ENCODE measurements at regions not wholly inside any gene's neighbourhood (a gene's known extent, or its start where the extent isn't known, plus 50 kb on each side); places are given as distances from the start of the nearest gene placed in this dataset.

GRCh38 chr6:14689639-14690038 is 556.2 kb upstream of the JARID2 start:
- Mint-ChIP-seq H3K27me3 (no peaks in the 10 kb centered on the region), H3K27ac (no peak overlapping the region), H3K4me3 (no peak overlapping the region), H3K9me3 (no peaks in the 10 kb centered on the region), H3K4me1 (peaks cover 3% of the 10 kb centered on the region), H3K36me3 (ENCODE audit: low read depth) (no peaks in the 10 kb centered on the region)
- CTCF ChIA-PET = no interaction called here
- TF ChIP-seq CTCF (IDR thresholded peaks at IDR 0.05) = no peak
- ATAC-seq (ENCODE audit: low read depth) (no peak), DNase-seq (no peak)
- POLR2A ChIA-PET = no interaction called here
- intact Hi-C loops (cut with micrococcal nuclease) = no loop called here

- no peaks in the 10 kb centered on the region for H3K27me3 Mint-ChIP-seq
- no peaks in the 10 kb centered on the region for H3K9me3 Mint-ChIP-seq
- no peak overlapping the region for H3K27ac Mint-ChIP-seq
- ChIA-PET CTCF (no interaction called here), POLR2A (interaction anchor here (0.5 kb wide), 1 partner anchor 535 kb away, joined by 3 read pairs; no protein-coding TSS in a partner anchor)
- ATAC-seq (ENCODE audit: low read depth) = no peak
- H3K4me3 Mint-ChIP-seq = no peak overlapping the region
- no peak for TF ChIP-seq CTCF (IDR thresholded peaks at IDR 0.05)
- no peaks in the 10 kb centered on the region for H3K36me3 Mint-ChIP-seq (ENCODE audit: low read depth)
- intact Hi-C loops (cut with micrococcal nuclease) = no loop called here
- DNase-seq = no peak
- peaks cover 3% of the 10 kb centered on the region for H3K4me1 Mint-ChIP-seq
These were observed 555.5 kb upstream of the JARID2 start for GRCh38 chr6:14690120-14691056.

GRCh38 chr6:14692208-14692607 is 553.7 kb upstream of the JARID2 start:
- Mint-ChIP-seq H3K27me3 (no peaks in the 10 kb centered on the region), H3K27ac (no peak overlapping the region), H3K4me3 (no peak overlapping the region), H3K9me3 (no peaks in the 10 kb centered on the region), H3K4me1 (peaks cover 3% of the 10 kb centered on the region), H3K36me3 (ENCODE audit: low read depth) (no peaks in the 10 kb centered on the region)
- TF ChIP-seq CTCF (IDR thresholded peaks at IDR 0.05) = no peak
- CTCF ChIA-PET = no interaction called here
- ATAC-seq (ENCODE audit: low read depth) (no peak), DNase-seq (no peak)
- intact Hi-C loops (cut with micrococcal nuclease) = no loop called here
- POLR2A ChIA-PET = no interaction called here

- CTCF ChIA-PET = no interaction called here
- no peak overlapping the region for H3K4me3 Mint-ChIP-seq
- POLR2A ChIA-PET = interaction anchor here (0.8 kb wide), 1 partner anchor 23 kb away, joined by 3 read pairs; no protein-coding TSS in a partner anchor
- ATAC-seq (ENCODE audit: low read depth) = no peak
- no peaks in the 10 kb centered on the region for H3K36me3 Mint-ChIP-seq (ENCODE audit: low read depth)
- no peak for DNase-seq
- intact Hi-C loops (cut with micrococcal nuclease) = no loop called here
- H3K9me3 Mint-ChIP-seq = no peaks in the 10 kb centered on the region
- TF ChIP-seq CTCF (IDR thresholded peaks at IDR 0.05) = no peak
- no peak overlapping the region for H3K27ac Mint-ChIP-seq
- no peaks in the 10 kb centered on the region for H3K27me3 Mint-ChIP-seq
- peaks cover 3% of the 10 kb centered on the region for H3K4me1 Mint-ChIP-seq
These were observed 552.3 kb upstream of the JARID2 start for GRCh38 chr6:14693301-14694192.

- H3K27me3 Mint-ChIP-seq = no peaks in the 10 kb centered on the region
- ATAC-seq (ENCODE audit: low read depth) (no peak), DNase-seq (no peak)
- no peaks in the 10 kb centered on the region for H3K9me3 Mint-ChIP-seq
- intact Hi-C loops (cut with micrococcal nuclease) = no loop called here
- H3K4me3 Mint-ChIP-seq = no peak overlapping the region
- ChIA-PET CTCF (no interaction called here), POLR2A (interaction anchor here (0.8 kb wide), 1 partner anchor 24 kb away, joined by 3 read pairs; no protein-coding TSS in a partner anchor)
- no peaks in the 10 kb centered on the region for H3K36me3 Mint-ChIP-seq (ENCODE audit: low read depth)
- no peak for TF ChIP-seq CTCF (IDR thresholded peaks at IDR 0.05)
- no peak overlapping the region for H3K27ac Mint-ChIP-seq
- no peaks in the 10 kb centered on the region for H3K4me1 Mint-ChIP-seq
These were observed 551.6 kb upstream of the JARID2 start for GRCh38 chr6:14694308-14694707.

Data from activated B cell treated with CpG ODN at 0.5 μM for 24 hours (primary cell).